GM10266 (cell line): ENCODE measurements at regions not wholly inside any gene's neighbourhood (a gene's known extent, or its start where the extent isn't known, plus 50 kb on each side); places are given as distances from the start of the nearest gene placed in this dataset.
"Not testable (repeated sequence)": the region's sequence is repeated elsewhere in the genome, so short reads cannot be mapped to it uniquely, and the experiment has no call there.

ENCODE experiments used
- DNase-seq: peaks from one replicate; pipeline ENCODE4 v3.0.0; 2012; ENCODE audit errors: extremely low spot score
- TF ChIP-seq, protein P1 (sequence below): IDR thresholded peaks from 2 replicates; pipeline ENCODE4 v1.5.1; 2012; ENCODE audit warnings: mild to moderate bottlenecking, low read depth; ENCODE audit not compliant: control insufficient read depth, insufficient read depth; ENCODE audit errors: missing control alignments

- TF ChIP-seq, protein P1, sequence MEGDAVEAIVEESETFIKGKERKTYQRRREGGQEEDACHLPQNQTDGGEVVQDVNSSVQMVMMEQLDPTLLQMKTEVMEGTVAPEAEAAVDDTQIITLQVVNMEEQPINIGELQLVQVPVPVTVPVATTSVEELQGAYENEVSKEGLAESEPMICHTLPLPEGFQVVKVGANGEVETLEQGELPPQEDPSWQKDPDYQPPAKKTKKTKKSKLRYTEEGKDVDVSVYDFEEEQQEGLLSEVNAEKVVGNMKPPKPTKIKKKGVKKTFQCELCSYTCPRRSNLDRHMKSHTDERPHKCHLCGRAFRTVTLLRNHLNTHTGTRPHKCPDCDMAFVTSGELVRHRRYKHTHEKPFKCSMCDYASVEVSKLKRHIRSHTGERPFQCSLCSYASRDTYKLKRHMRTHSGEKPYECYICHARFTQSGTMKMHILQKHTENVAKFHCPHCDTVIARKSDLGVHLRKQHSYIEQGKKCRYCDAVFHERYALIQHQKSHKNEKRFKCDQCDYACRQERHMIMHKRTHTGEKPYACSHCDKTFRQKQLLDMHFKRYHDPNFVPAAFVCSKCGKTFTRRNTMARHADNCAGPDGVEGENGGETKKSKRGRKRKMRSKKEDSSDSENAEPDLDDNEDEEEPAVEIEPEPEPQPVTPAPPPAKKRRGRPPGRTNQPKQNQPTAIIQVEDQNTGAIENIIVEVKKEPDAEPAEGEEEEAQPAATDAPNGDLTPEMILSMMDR = no peak
Observed at GRCh38 chr10:109587366-109587765, 335.9 kb downstream of the XPNPEP1 start.

GRCh38 chr10:109556399-109556798 lies 366.9 kb downstream of the XPNPEP1 start:
- no peak for DNase-seq
- TF ChIP-seq, protein P1 = no peak

More at GRCh38 chr10:109587366-109587765, 335.9 kb downstream of the XPNPEP1 start:
- no peak for DNase-seq

DNA sequence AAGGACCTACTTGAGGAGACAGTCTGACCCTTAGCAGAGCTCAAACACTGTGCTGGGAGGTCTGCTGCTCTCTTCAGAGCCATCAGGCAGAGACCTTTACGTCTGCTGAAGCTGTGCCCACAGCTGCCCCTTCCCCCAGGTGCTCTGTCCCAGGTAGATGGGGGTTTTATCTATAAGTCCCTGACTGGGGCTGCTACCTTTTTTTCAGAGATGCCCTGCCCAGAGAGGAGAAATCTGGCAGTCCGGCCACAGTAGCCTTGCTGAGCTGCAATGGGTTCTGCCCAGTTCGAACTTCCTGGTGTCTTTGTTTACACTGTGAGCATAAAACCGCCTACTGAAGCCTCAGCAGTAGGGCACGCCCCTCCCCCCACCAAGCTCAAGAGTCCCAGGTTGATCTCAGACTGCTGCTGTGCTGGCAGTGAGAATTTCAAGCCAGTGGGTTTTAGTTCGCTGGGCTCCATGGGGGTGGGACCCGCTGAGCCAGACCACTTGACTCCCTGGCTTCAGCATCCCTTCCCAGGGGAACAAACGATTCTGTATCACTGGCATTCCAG lies 381.2 kb downstream of the XPNPEP1 start:
- DNase-seq = not testable (repeated sequence)

GRCh38 chr10:109534193-109534592 lies 389.1 kb downstream of the XPNPEP1 start:
- TF ChIP-seq, protein P1 = no peak
- DNase-seq = no peak

- DNase-seq = no peak
- TF ChIP-seq, protein P1 = no peak
Observed at GRCh38 chr10:109529258-109529657, 394.1 kb downstream of the XPNPEP1 start.

DNA sequence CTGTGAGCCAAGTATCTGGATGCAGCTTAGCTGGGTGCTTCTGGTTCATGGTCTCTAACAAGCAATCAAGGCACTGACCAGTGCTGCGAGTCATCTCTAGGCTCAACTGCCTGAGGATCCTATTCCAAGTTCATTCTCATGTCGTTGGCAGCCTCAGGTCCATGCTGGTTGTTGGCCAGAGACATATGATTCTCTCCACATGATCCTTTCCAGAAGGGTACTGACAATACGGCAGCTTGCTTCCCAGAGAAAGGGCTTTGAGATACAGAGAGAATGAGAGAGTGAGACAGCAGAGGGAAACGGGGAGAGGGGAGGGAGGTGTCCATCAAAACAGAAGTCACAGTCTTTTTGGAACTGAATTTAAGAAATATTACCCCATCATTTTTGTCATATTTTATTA lies 405.6 kb downstream of the XPNPEP1 start:
- TF ChIP-seq, protein P1 = no peak
- no peak for DNase-seq

- TF ChIP-seq, protein P1 = no peak
- DNase-seq = no peak
Observed at GRCh38 chr10:109504401-109504800, 418.9 kb downstream of the XPNPEP1 start.

DNA sequence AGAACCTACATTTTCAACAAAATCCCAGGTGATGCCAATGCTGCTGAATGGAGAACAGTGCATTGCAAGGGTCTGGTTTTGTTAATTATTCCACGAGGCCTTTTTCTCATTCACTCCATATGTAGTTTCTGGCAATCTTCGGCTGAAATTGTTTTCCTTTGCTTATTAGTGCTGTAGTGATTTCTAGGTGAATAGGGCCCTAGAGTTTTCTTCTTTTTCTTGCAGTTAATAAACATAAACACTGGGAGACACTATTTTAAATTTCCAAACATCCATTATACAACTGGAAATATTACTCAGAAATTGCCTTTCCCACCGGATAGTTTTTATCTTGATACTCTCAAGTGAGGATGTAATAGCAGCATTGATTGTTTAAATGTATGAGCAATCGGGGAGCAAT lies 435.6 kb downstream of the XPNPEP1 start:
- DNase-seq = no peak
- TF ChIP-seq, protein P1 = no peak
